ENCODE measurements at regions not wholly inside any gene's neighbourhood (a gene's known extent, or its start where the extent isn't known, plus 50 kb on each side); places are given as distances from the start of the nearest gene placed in this dataset.

DNA sequence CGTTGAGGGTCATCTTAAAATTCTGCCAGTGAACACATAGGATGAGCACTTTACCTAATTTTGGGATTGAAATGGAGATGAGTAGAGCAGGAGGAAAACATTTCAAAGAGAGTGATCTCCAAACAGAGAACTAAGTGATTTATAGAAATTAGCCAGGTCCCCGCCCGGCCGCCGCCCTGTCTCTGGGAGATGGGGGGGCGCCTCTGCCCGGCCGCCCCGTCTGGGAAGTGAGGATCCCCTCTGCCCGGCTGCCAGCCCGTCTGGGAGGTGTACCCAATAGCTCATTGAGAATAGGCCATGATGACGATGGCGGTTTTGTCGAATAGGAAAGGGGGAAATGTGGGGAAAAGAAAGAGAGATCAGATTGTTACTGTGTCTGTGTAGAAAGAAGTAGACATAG lies 276.7 kb upstream of the C11orf87 start:
- no peak overlapping the region for H3K27ac ChIP-seq (ENCODE audit: low read depth in 1 of 2, low read length in 2 of 2)
- H3K27me3 Mint-ChIP-seq, result no peaks in the 10 kb centered on the region
- CTCF ChIA-PET, result no interaction called here
- no peak overlapping the region for H3K4me3 Mint-ChIP-seq
- intact Hi-C loops (cut with DNase I, micrococcal nuclease), result no loop called here
- no peak overlapping the region for H3K4me3 ChIP-seq (ENCODE audit: low read length)
- H3K9me3 Mint-ChIP-seq, result peaks cover 2% of the 10 kb centered on the region
- no peaks in the 10 kb centered on the region for H3K27me3 ChIP-seq (ENCODE audit: control insufficient read depth in 1 of 2, insufficient read depth in 2 of 2, low read length in 2 of 2)
- H3K36me3 ChIP-seq (ENCODE audit: insufficient read depth, low read length), result no peaks in the 10 kb centered on the region
- no peaks in the 10 kb centered on the region for H3K4me1 ChIP-seq (ENCODE audit: insufficient read depth, low read length)
- POLR2A ChIA-PET, result no interaction called here
- DNase-seq (no peak), ATAC-seq (ENCODE audit: poor library complexity) (no peak)
- no peak overlapping the region for H3K27ac Mint-ChIP-seq
- H3K36me3 Mint-ChIP-seq (ENCODE audit: low read depth), result no peaks in the 10 kb centered on the region
- TF ChIP-seq, protein P1, sequence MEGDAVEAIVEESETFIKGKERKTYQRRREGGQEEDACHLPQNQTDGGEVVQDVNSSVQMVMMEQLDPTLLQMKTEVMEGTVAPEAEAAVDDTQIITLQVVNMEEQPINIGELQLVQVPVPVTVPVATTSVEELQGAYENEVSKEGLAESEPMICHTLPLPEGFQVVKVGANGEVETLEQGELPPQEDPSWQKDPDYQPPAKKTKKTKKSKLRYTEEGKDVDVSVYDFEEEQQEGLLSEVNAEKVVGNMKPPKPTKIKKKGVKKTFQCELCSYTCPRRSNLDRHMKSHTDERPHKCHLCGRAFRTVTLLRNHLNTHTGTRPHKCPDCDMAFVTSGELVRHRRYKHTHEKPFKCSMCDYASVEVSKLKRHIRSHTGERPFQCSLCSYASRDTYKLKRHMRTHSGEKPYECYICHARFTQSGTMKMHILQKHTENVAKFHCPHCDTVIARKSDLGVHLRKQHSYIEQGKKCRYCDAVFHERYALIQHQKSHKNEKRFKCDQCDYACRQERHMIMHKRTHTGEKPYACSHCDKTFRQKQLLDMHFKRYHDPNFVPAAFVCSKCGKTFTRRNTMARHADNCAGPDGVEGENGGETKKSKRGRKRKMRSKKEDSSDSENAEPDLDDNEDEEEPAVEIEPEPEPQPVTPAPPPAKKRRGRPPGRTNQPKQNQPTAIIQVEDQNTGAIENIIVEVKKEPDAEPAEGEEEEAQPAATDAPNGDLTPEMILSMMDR (IDR thresholded peaks at IDR 0.05), result no peak
- no peaks in the 10 kb centered on the region for H3K4me1 Mint-ChIP-seq (ENCODE audit: low read depth)
- peaks cover 0 to 5% of the 10 kb centered on the region in 2 experiments for H3K9me3 ChIP-seq (ENCODE audit: control insufficient read depth in 1 of 2, insufficient read depth in 1 of 2, low read length in 2 of 2)

DNA sequence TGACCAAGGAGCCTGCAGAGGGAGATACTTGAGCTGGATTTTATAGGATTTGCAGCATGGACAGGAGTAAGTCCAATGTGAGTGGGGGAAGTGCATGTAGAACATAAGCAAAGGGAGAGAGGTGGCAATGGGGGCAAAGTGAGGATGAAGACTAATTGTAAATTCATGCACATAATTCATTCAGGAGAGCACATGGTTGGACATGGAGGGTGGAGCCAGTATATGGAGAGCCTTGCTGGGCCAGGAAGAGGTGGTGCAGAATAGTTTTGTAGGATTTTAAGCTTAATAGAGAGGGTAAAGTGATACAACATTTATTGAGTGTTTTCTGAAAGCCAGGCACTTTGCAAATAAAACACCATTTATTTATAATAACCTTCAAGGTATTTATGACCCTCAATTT lies 274.3 kb upstream of the C11orf87 start:
- Histone ChIP-seq H3K36me3 (ENCODE audit: insufficient read depth, low read length) (no peaks in the 10 kb centered on the region), H3K27me3 (ENCODE audit: control insufficient read depth in 1 of 2, insufficient read depth in 2 of 2, low read length in 2 of 2) (no peaks in the 10 kb centered on the region), H3K27ac (ENCODE audit: low read depth in 1 of 2, low read length in 2 of 2) (no peak overlapping the region), H3K4me3 (ENCODE audit: low read length) (no peak overlapping the region), H3K4me1 (ENCODE audit: insufficient read depth, low read length) (no peaks in the 10 kb centered on the region), H3K9me3 (ENCODE audit: control insufficient read depth in 1 of 2, insufficient read depth in 1 of 2, low read length in 2 of 2) (peaks cover 0 to 5% of the 10 kb centered on the region in 2 experiments)
- ChIA-PET POLR2A (no interaction called here), CTCF (no interaction called here)
- Mint-ChIP-seq H3K27ac (no peak overlapping the region), H3K4me1 (ENCODE audit: low read depth) (no peaks in the 10 kb centered on the region), H3K4me3 (no peak overlapping the region), H3K9me3 (peaks cover 4% of the 10 kb centered on the region), H3K36me3 (ENCODE audit: low read depth) (no peaks in the 10 kb centered on the region), H3K27me3 (no peaks in the 10 kb centered on the region)
- intact Hi-C loops (cut with DNase I, micrococcal nuclease), result no loop called here
- TF ChIP-seq, protein P1 (IDR thresholded peaks at IDR 0.05), result no peak
- DNase-seq (no peak), ATAC-seq (ENCODE audit: poor library complexity) (no peak)

DNA sequence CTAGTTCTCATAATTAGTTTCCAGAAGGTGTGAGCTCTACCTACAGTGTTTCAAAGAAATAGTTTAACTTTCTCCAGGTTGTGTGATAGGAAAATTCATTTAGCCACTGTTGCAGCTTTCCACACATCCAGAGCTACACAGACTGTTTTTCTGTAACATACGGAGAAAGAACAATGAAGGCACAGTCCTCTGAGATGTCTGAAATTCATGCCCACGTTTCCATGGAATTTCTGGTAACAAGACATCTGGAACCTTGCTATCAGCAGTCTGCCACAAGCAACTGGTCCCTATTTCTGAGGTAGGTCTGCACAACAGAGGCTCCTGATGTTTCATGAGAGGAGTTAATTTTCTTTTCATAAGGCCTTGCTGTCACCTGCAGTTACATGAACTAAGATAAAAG lies 273.3 kb upstream of the C11orf87 start:
- Mint-ChIP-seq H3K4me1 (ENCODE audit: low read depth) (no peaks in the 10 kb centered on the region), H3K27me3 (no peaks in the 10 kb centered on the region), H3K27ac (no peak overlapping the region), H3K36me3 (ENCODE audit: low read depth) (no peaks in the 10 kb centered on the region), H3K4me3 (no peak overlapping the region), H3K9me3 (peaks cover 5% of the 10 kb centered on the region)
- Histone ChIP-seq H3K27ac (ENCODE audit: low read depth in 1 of 2, low read length in 2 of 2) (no peak overlapping the region), H3K36me3 (ENCODE audit: insufficient read depth, low read length) (no peaks in the 10 kb centered on the region), H3K4me3 (ENCODE audit: low read length) (no peak overlapping the region), H3K4me1 (ENCODE audit: insufficient read depth, low read length) (no peaks in the 10 kb centered on the region), H3K9me3 (ENCODE audit: control insufficient read depth in 1 of 2, insufficient read depth in 1 of 2, low read length in 2 of 2) (peaks cover 0 to 5% of the 10 kb centered on the region in 2 experiments), H3K27me3 (ENCODE audit: control insufficient read depth in 1 of 2, insufficient read depth in 2 of 2, low read length in 2 of 2) (no peaks in the 10 kb centered on the region)
- TF ChIP-seq, protein P1 (IDR thresholded peaks at IDR 0.05), result no peak
- no peak for ATAC-seq (ENCODE audit: poor library complexity)
- intact Hi-C loops (cut with DNase I, micrococcal nuclease), result no loop called here
- POLR2A ChIA-PET, result no interaction called here
- no peak for DNase-seq
- CTCF ChIA-PET, result no interaction called here

Measured in CD4-positive, alpha-beta T cell (primary cell).